GM10248 (cell line): ENCODE measurements at regions not wholly inside any gene's neighbourhood (a gene's known extent, or its start where the extent isn't known, plus 50 kb on each side); places are given as distances from the start of the nearest gene placed in this dataset.

Source experiments
- CTCF ChIA-PET: fragments of 300-600 bp; sonication (Branson Sonifier 250); formaldehyde crosslinking; extraction: SDS; loops from one replicate; lab custom pipeline; 2021; ENCODE audit warnings: antibody characterized with exemption; lab: Yijun Ruan, JAX
- POLR2A ChIA-PET: fragments of 350-650 bp; sonication (Branson Sonifier 250); formaldehyde crosslinking; extraction: SDS; loops from one replicate; lab custom pipeline; 2020; ENCODE audit warnings: antibody characterized with exemption; lab: Yijun Ruan, JAX
- DNase-seq: peaks from one replicate; pipeline ENCODE4 v3.0.0; 2012; ENCODE audit errors: extremely low spot score
- TF ChIP-seq, protein P1 (sequence below): IDR thresholded peaks from 2 replicates; pipeline ENCODE4 v1.5.1; 2012; ENCODE audit warnings: mild to moderate bottlenecking, low read depth; ENCODE audit errors: extremely low read depth, missing control alignments, control extremely low read depth

DNA sequence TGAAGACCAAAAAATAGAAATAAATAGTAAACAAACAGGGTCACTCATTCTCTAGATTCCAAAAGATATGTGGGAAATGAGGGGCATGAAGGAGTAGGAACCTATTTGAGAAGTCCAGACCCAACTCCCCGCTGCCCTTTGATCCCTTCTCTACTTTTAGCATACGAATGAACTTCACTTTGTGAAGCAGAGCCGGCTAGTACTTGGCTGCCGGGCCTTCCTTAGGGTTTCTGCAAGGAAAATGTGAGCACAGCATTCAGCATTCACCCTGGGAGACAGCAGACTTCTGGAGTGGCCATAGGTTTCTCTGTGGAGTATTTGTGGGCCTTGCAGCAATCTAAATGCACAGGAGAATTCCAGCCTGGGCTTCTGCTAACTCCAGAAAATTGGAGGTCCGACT lies 76.3 kb upstream of the PRKAR2B start:
- ChIA-PET POLR2A (no interaction called here), CTCF (interaction anchor here (1.2 kb wide), 1 partner anchor 11 kb away, joined by 3 read pairs; no protein-coding TSS in a partner anchor)
- DNase-seq = no peak

GRCh38 chr7:106978425-106979420 lies 65.8 kb upstream of the PRKAR2B start:
- POLR2A ChIA-PET = no interaction called here
- CTCF ChIA-PET = interaction anchor here (1.0 to 1.7 kb wide), 3 partner anchors 11 to 32 kb away, joined by 3 read pairs; no protein-coding TSS in a partner anchor
- TF ChIP-seq, protein P1, sequence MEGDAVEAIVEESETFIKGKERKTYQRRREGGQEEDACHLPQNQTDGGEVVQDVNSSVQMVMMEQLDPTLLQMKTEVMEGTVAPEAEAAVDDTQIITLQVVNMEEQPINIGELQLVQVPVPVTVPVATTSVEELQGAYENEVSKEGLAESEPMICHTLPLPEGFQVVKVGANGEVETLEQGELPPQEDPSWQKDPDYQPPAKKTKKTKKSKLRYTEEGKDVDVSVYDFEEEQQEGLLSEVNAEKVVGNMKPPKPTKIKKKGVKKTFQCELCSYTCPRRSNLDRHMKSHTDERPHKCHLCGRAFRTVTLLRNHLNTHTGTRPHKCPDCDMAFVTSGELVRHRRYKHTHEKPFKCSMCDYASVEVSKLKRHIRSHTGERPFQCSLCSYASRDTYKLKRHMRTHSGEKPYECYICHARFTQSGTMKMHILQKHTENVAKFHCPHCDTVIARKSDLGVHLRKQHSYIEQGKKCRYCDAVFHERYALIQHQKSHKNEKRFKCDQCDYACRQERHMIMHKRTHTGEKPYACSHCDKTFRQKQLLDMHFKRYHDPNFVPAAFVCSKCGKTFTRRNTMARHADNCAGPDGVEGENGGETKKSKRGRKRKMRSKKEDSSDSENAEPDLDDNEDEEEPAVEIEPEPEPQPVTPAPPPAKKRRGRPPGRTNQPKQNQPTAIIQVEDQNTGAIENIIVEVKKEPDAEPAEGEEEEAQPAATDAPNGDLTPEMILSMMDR = no peak
- DNase-seq = no peak

More for the DNA sequence above, 76.3 kb upstream of the PRKAR2B start:
- TF ChIP-seq, protein P1 = no peak

DNA sequence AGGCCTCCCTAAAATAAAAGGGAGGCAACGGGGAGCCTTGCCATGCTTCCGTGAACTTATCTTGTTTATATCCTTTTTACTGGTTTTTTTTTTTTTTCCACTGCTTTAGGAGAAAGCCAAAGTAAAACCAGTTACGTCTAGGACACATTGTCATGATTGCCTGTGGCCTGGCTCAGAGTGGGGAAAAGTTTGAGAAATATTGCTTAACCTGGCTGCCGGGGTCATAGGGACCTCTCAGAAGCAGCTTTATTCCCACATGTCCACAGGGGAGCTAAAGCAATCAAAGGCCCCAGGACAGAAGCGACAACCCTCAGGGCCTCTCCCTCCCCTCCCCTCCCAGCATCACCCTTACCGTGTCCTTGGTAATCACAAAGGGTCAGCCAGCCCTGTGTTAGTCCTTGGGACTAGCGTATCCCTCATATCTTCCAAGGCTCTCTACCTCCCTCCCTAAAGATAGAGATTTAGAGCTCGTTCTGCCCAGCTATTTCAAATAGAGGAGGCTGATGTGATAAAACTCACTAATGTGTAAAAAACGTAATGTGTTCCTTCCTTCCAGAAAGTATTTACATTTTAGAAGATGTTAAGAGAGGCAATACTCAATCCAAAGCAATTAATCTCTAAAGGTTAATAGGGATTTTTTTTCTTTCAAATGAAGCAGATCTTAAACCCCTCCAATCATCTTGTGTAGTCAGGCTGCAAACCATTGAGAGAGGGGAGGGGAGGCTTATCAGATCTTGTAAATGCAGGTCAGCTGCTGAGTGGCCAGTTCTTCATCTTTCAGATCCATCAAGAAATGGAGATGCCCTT lies 64.8 kb upstream of the PRKAR2B start:
- TF ChIP-seq, protein P1 = no peak
- ChIA-PET CTCF (interaction anchor here (1.0 to 1.8 kb wide), 4 partner anchors 12 to 33 kb away, joined by 3 to 4 read pairs (median 3); no protein-coding TSS in a partner anchor), POLR2A (no interaction called here)
- DNase-seq = no peak

GRCh38 chr7:106980358-106980685 lies 64.2 kb upstream of the PRKAR2B start:
- ChIA-PET CTCF (interaction anchor here (1.8 kb wide), 1 partner anchor 19 kb away, joined by 4 read pairs; no protein-coding TSS in a partner anchor), POLR2A (no interaction called here)
- TF ChIP-seq, protein P1 = no peak
- no peak for DNase-seq

- DNase-seq = no peak
- CTCF ChIA-PET = interaction anchor here (1.3 to 1.7 kb wide), 2 partner anchors 21 to 165 kb away, joined by 3 to 4 read pairs; no protein-coding TSS in a partner anchor
- TF ChIP-seq, protein P1 = no peak
- POLR2A ChIA-PET = no interaction called here
These were observed 62.1 kb upstream of the PRKAR2B start for GRCh38 chr7:106982415-106982814.

DNA sequence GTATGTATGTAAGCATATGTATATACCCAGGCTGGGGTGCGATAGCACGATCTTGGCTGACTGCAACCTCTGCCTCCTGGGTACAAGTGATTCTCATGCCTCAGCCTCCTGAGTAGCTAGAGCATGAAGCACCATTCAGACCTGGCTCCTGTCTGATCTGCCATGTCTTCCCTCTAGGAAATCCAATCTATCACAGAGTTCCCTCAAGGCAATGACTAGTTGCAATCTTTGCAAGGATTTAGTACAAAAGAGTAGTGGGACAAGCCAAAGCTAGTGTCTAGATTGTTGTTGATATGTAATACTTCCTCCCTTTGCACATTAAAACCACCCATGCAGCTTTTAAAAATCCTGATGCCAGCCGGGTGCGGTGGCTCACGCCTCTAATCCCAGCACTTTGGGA lies 60.5 kb upstream of the PRKAR2B start:
- CTCF ChIA-PET = interaction anchor here (1.1 kb wide), 1 partner anchor 37 kb away, joined by 4 read pairs; no protein-coding TSS in a partner anchor
- DNase-seq = no peak
- TF ChIP-seq, protein P1 = no peak
- POLR2A ChIA-PET = no interaction called here
